EL (cell line): ENCODE measurements at regions not wholly inside any gene's neighbourhood (a gene's known extent, or its start where the extent isn't known, plus 50 kb on each side); places are given as distances from the start of the nearest gene placed in this dataset.
"Not testable (repeated sequence)": the region's sequence is repeated elsewhere in the genome, so short reads cannot be mapped to it uniquely, and the experiment has no call there.

Experiments used
- DNase-seq: peaks from one replicate; pipeline ENCODE4 v3.0.0-alpha.2; 2016

DNA sequence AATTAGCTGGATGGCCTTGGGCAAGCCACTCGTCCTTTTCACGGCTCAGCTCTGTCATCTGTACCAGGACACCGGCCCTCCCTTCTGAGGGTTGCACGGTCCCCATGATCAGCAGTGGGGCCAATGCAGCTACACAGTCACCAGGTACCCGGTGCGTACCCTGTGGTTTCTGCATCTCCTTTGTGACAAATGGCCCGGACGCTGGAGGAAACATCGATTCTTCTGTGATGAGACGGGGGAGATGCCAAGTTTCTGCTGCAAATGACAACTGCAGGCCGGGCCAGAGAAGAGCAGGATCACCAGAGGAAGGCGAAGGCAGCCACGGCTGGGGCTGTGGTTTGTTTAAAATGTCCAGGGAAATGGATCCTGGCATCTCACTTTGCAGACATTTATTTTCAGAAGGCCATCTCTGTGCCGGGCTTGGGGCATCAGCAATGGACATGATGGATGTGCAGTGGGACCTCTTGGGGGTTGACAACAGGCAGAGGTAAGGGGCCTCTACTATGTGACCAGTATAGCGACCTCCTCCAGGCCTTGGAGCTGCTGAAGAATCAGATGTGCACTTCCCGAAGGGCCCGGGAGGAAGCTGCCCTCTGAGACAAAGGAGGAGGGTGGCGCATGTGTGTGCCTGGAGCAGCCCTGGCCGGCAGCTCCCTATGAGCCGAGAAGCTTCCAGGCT, 221.9 kb upstream of the C1orf174 start:
- DNase-seq = no peak

DNA sequence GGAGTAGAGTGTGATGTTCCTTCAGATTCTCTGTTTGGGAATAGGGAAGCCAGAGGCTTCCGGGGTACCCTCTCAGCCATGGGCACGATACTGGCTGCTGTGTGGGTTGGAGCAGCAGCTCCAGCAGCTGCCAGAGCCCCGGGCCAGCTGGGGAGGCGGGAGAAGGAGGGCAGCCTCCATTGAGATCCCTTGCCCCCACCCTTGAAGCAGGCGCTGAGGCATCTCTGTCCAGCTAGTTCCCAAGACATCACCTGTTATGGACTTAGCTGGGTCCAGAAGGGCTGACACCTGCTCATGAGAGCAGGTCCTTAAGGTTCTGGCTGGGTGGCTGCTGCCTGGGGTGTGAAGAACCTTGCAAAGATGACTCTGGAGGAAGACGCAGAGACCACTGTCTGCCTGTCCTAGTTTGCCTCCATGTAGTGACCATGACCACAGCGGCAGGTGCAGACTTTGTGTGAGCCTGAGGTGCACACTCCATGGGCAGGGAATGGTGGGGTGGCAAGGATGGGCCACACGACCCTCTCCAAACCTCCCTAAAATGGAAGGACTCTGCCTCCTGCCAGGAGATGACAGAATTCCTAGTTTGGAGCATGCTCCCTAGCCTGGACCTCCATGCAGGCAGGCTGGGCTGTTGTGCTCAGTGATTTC, 222.6 kb upstream of the C1orf174 start:
- DNase-seq = no peak

GRCh38 chr1:4124631-4125145, 224.6 kb upstream of the C1orf174 start:
- no peak for DNase-seq

GRCh38 chr1:4126251-4126650, 226.2 kb upstream of the C1orf174 start:
- DNase-seq = no peak

DNA sequence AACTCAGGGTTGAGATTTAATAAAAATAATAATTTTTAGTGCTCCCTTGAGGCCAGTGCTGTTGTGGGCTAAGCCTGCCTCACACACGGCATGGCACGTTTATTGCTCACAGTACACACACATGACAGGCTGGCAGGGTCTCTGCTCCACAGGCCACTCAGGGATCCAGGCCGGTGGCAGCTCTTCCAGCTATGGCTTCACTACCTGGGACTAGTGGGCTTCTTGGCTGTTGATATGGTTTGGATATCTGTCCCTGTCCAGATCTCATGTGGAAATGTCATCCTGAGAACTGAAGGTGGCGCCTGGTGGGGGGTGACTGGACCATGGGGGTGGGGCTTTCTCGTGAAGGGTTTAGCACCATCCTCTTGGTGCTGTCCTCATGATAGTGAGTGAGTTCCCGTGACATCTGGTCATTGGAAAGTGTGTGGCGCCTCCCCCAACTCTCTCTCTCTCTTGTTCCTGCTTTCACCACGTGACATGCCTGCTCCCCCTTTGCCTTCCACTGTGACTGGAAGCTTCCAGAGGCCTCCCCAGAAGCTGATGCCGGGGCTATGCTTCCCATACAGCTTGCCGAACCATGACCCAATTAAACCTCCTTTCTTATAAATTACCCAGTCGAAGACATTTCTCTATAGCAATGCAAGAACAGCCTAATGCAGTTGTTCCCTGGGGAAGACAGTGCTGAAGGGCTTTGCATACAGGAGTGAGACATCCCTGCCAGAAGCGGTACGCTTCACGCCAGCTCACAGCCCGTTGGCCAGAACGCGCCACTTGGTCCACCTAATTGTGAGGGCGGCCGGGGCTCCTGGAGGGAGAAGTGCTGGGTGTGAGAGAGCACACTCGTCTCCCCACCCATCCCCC, 226.9 kb upstream of the C1orf174 start:
- DNase-seq = no peak

GRCh38 chr1:4127592-4128140, 227.6 kb upstream of the C1orf174 start:
- DNase-seq = no peak

DNA sequence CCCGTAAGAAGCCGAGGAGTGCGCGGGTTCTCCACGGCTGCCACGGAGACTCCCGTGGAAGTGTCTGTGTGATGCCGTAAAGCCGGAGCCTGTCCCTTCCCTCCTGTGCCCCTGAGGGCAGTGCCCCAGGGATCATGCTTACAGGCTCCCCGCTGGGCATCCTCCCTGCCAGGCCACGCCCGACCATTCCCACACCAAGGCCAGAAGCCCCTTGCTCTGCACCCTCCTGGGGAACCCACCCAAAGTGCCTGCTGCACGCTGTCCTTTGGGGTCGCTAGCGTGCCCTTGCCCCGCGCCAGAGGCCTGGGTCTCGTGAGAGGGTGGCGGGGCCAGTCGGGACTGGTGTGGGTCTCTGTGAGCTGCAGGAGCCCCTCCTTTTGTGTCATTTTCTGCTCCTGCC, 228.5 kb upstream of the C1orf174 start:
- DNase-seq = no peak

- DNase-seq = no peak
Measured at GRCh38 chr1:4129693-4130092, 229.6 kb upstream of the C1orf174 start.

- no peak for DNase-seq
Measured at GRCh38 chr1:4130096-4130495, 230.0 kb upstream of the C1orf174 start.

DNA sequence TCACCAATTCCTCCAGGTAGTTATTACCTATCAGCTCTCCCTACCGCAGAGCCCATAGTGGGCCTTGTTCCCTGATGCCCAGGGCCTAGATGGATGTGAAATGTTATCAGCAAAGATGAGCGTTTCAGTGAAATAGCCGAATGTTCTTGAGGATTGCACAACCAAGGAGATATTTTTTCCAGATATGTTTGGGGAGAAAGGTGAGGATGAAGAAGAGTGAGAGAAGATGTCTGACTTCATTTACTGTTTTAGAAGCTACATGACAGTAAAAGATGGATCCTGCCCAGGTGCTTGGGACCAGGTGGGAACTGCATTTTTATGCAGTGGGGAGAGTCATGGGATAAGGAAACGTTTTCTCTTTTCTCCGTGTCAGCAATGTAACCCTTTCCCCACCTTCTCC, 231.7 kb upstream of the C1orf174 start:
- no peak for DNase-seq

- DNase-seq = no peak
Measured at GRCh38 chr1:4132352-4133296, 232.6 kb upstream of the C1orf174 start.

GRCh38 chr1:4133297-4133938, 233.3 kb upstream of the C1orf174 start:
- DNase-seq = no peak

GRCh38 chr1:4133939-4134321, 233.9 kb upstream of the C1orf174 start:
- no peak for DNase-seq

DNA sequence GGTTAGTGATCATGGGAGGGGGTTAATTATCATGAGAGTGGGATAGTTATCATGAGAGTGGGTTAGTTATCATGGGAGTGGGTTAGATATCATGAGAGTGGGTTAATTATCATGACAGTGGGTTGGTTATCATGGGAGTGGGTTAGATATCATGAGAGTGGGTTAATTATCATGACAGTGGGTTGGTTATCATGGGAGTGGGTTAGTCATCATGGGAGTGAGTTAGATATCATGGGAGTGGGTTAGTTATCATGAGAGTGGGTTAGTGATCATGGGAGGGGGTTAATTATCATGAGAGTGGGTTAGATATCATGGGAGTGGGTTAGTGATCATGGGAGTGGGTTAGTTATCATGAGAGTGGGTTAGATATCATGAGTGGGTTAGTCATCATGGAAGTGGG, 235.8 kb upstream of the C1orf174 start:
- not testable (repeated sequence) for DNase-seq

DNA sequence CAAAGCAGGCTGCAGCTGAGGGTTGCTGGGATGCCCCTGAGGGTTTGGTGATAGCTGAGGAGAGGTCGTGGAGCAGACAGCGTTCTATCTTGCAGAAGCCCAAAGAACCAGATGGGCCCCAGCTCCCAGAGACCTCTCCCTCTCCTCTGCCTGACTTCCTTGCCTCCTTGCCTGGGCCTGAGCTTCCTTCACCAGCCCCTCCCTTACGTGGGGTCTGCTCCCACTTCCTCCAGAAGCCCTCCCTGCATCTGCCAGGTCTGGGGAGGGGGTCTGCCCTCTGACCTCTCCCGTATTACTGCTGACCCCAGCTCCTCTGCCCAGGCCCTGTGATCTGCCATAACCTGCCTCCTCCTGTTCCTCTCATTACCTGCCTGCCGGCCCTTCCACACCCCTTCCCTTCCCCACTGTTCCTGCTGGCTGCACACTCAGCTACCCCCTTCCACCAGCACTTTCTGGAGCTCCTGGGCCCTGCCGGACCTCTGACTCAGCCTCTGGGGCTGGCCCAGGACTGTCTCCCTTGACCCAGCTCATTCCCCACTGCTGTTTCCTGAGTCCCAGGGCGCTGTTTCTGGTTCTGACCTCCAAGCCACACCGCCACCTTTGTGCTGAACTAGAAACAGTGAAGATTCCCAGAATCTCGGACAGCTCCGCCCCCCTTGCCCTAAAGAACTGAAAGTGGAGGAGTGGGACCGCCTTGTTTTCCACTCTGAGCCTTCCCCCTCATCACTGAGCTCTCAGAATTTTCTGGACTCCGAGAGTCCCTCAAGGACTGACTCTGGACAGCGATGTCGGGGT, 237.7 kb upstream of the C1orf174 start:
- no peak for DNase-seq

- DNase-seq = no peak
Measured at GRCh38 chr1:4139646-4140045, 239.6 kb upstream of the C1orf174 start.

GRCh38 chr1:4140241-4140640, 240.2 kb upstream of the C1orf174 start:
- no peak for DNase-seq

DNA sequence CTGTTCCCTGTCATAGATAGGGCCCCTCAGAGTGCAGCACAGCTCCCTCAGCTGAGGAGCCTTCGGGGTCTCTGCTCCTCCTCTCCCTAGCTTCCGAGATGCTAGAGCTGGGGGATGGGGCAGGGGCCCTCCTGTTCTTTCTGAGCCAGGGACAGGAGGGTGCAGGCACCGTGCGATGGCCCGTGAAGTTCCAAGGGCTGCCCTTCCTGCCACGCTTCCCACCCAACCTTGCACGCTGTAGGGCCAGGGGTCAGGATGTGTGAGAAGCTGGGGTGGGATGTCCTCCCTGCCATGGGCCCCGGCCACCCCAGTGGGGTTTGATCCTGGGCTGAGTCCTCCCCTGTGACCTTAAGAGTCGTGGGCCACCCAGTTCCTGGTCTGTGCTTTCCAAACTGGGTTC, 240.7 kb upstream of the C1orf174 start:
- DNase-seq = no peak

- no peak for DNase-seq
Measured at GRCh38 chr1:4144349-4144971, 244.4 kb upstream of the C1orf174 start.

DNA sequence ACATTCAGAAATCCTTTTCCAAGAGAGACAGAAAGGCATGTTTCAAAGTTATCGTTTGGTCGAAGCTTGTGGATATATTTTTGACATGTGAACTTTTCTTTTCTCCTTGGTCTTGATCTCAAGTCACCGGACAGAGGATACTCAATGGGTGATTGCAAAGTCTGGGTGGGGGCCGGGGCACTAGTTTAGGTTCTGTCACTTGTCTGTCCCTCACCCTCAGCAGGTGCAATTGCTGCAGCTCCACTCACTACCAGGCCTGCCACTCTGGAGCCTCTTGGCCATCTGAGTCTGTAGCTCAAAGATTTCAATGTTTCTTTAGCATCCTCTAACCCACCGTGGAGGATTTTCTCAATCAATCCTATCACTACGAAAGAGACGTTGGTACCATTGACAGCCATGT, 246.0 kb upstream of the C1orf174 start:
- DNase-seq = no peak
